CD4-positive, alpha-beta T cell treated with Interleukin-4 for 1 hour (primary cell): ENCODE measurements at regions not wholly inside any gene's neighbourhood (a gene's known extent, or its start where the extent isn't known, plus 50 kb on each side); places are given as distances from the start of the nearest gene placed in this dataset.

Experiments
- DNase-seq, 2 donors: peaks; one replicate each; pipeline ENCODE4 v3.0.0-alpha.2; 2020 to 2022

DNA sequence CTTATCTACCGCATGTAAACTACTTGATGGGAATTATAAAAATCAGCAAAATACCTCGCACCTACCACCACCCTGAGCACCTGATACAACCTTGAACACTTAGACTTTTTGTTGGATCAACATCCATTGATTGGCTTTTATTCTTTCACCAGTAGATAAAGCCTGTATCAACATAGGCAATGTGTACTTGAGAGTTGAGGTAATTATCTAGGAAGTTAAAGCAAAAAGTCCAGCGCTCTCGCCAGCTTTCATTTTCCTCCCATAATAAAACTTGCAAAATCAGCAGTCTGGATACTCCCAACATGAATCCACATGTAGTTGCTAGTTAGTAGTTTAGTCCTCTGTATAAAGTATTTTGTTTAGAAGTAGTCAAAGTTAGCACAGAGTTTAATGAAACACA, 132.0 kb upstream of the PRDM1 start:
- DNase-seq = no peak

DNA sequence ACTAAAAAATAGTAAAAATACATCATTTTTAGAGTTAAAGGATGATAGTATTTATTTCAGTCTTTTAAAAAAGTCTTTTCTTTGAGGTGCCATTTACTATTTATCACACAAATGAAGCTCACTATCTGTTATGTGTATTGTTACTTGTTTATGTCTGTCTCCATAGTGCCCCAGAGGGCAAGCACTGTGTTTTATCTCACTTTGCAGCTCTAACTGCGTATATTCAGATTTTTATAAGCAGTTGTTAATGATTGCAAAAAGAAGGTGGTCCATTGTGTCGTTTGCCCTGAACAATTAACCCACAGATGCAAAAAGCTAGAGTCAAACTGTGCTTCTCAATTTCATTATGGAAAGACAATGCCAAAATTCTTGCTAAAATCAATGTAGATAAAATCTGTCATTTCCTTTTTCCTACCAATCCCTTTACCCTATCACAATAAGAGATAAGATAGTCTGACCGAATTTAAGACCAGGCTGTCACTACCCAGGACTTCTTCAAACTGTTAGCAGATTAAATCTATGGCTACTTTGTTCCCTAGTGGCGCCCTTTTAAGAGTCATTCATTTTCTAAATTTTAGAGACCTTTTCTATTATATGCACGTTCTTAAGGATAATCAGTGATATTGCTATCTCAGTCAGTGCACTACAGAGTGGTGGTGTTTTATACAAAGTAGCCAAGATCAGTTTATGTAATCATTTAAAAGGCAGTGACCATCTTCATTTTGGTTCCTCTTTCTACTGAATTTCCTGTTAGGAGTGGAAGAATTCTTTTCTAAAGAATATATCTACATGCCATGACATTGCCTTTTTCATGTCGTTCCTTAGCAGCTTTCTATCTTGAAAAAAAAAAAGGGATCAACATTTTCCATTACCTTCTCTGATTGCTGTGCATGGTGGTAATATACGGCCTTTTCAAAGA, 133.1 kb upstream of the PRDM1 start:
- no peak for DNase-seq

DNA sequence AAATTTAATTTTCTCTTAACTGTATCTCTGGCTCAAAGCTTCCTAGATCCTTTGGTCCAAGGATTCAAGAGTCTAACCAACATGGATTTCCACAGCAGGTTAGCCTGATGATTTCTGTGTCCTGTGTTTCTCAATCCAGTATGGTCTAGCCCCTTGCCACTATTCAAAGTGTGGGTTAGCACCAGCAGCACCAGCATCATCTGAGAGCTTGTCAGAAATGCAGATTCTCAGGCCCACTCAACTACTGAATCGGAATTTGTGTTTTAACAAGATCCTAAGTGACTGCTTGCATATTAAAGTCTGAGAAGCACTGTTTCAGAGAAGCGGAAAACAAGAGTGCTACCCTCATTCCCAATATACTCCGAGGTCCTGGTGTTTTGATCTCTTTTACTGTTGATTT, 133.8 kb upstream of the PRDM1 start:
- no peak for DNase-seq

DNA sequence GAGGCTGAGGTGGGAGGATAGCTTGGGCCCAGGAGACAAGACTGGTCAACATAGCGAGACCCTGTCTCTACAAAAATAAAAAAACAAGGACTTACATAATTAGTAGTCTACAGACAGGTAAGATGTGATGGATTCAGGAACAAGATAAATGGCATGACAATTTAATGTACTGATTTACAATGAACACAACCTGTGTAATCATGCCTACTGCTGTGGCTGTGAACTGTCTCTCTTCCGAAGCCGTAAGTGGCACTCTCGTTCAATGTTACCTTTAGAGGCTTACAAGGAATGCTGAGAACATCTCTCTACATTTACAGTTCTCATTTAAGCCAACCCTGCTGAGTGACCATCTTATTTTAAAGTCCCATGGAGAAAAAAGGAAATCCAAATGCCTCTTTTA, 134.8 kb upstream of the PRDM1 start:
- DNase-seq = no peak

DNA sequence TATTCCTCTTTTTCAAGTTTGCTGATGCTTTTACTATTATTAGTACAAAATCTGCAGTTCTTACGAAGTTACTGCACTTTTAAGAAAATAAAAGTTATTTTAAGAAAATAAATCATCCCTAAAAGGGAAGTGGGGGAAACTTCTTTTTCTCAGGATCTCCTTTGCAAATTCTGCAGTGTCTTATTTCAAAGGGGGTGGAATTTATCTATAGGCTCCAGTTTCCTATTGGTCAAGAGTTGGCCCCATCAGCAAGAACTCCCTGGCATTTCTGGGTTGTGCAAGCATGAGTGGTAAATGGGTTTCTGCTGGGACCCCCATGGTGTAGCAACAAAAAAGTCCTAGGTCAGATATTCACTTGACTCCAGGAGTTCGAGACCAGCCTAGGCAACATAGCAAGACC, 136.3 kb upstream of the PRDM1 start:
- no peak for DNase-seq

DNA sequence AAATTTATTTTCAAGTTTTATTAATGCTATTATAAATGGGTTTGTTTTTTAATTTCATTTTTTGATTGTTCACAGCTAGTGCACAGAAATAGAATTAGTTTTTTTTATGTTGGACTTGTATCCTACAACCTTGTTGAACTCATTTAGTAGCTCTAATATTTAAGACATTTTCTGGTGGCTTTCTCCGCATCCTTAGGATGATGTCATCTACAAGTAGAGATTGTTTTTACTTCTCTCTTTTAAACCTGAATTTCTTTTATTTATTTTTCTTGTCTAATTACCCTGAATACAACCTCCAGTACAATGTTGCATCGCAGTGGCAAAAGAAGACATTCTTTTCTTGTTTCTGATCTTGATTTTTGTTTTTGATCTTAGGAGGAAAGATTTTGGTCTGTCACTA, 142.6 kb upstream of the PRDM1 start:
- no peak for DNase-seq

DNA sequence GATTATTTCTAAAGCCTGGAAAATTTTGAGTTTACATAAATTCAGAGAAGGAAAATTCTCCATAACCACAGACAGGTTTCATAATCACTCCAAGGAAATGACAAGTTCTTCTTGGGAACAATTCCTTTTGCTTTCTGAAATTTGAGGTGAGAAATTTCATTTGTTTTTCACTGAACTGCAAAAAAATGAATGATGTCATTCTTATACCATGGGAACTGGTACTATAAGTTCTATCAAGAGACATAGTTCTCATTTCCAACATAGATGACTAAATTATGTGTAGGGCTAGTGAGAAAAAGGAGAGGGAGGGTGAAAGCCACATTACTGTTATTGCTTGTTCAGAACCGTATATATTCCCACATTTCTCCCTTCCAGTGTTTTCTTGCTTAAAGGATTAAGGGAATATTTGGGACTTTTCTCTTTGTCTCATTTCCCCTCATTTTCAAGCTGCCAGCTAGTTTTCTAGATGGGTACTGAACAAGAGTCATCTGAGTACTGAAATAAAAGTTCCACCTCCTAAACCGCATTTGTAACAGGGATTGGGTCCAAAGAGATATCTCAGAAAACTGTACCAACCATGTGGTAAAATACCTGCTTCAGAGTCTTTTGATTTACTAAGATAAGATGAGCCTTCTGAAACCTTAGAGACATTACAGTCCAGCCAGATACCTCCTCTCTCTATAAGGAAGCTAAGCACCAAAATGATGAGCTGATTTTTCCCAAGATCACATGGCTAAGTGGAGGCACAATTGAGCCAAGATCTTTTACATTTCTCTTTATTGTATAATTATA, 144.3 kb upstream of the PRDM1 start:
- no peak for DNase-seq

DNA sequence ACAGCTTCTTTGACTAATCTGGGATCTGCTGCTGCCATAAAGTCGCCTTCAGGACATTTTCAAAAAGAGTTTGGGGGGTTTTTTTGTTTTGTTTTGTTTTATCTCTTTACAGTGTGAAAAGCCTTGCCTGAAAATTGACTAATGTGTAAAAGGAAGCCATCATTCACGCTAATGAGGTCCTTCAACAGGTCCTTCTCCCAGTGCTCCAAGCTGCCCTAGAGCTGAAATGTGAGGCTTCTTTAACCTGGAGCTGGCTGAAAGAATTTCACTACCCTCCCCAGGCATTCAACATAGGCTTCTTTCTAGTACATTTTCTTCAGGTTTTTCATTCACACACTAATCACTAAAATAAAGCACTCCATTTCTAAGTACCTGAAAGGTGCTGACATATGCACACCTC, 145.1 kb upstream of the PRDM1 start:
- no peak for DNase-seq

DNA sequence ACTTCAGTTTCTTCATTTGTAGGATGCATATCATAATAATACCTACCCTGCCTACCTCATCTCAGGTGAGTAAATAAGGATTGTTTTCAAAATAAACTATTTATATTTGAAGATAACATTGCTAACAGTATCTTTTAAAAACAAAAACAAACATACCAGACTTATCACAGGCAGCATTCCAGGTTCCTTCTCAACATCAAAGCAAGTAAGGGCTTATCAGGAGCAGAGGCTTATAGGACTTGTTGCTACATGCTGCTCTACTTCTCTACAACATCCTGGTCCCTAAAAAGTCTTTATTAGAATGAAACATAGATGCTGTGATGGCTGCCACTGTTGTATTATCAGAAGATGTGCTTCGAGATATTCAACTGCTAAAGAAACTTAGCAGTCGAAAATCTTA, 149.2 kb upstream of the PRDM1 start:
- no peak for DNase-seq

DNA sequence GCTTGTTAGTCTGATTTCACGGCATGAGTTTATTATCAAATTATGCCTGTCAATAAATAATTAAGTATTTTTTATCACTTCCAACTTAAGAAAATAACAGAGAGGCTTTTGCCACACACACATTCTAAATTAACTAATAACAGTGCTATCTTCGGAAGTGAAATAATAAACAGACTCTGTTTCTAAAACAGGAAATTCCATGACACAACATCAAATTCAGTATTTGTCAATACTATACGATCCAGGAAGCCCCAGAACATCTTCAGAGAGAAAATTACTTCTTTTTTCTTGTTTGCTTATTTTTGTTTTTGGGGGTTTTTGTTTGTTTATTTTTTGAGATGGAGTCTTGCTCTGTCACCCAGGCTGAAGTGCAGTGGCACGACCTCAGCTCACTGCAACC, 150.7 kb upstream of the PRDM1 start:
- DNase-seq = no peak

DNA sequence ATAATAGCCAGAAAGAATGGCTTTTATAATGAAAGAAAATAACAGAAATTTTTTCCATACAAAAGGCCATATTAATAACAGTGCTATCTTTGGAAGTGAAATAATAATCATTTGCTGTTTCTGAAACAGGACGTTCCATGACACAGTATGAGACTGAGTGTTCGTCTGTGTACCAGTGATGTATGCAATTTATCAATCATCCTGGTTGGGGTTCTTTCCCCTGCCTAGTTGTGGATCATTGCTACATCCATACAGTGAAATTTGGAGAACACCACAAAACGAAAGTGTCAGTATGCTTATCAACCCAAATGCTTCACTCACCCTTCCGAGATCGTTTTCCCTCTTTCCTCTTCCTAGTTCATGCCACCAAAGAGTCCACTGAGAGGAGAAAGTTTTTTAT, 151.4 kb upstream of the PRDM1 start:
- DNase-seq = no peak

DNA sequence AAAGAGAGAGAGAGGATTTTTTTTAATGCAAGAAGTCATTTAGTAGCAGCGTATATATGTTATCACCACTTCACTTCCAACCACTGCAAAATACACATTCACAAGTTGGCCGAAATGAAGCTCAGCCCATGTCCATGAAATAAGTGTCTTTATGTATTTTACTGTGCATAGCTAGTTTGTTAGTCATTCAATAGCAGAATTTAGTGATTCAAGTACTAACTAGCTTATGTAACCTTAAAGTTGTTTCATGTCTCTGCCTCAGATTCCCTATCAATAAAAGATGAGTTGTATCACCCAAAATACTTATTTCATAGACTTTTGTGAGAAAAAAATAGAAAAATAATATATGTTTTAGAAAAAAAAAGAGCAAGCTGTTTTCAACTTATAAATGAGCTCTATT, 153.7 kb upstream of the PRDM1 start:
- DNase-seq = no peak

DNA sequence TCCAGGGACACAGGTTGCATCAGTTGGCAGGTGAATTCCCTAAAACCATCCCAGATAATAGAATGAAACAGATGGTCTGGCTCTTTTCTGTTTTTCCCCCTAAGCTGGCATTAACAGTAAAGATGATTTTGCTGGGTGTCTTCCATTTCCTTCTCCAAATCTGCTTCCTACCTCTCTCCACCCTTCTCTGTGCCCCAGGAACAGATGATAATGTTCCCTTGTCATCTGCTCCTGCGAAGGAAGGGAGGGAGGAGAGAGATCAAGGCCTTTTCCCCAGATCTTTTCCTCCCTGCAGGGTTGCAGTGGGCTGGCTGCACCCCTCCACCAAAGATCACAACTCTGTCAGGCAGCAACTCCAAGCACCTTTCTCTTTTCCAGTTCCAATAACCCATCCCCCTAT, 156.5 kb upstream of the PRDM1 start:
- no peak for DNase-seq

DNA sequence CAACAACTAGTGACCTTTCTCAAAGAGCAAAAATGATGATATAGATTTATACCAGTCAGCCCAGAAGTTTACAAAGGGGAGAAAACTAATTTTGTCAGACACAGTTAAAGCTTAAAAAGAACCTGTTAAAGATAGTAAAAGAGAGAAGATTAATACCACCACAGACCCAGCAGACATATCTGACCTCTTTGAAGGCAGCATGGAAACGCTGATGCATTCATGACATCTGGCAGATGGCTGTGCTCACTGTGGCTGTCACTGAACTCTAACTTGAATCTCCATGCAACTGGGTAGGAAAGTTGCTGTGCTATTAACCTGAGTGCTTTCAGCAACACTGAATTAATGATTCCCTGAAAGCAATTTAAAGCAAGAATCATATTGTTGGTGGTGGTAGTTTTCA, 159.8 kb upstream of the PRDM1 start:
- DNase-seq = no peak

DNA sequence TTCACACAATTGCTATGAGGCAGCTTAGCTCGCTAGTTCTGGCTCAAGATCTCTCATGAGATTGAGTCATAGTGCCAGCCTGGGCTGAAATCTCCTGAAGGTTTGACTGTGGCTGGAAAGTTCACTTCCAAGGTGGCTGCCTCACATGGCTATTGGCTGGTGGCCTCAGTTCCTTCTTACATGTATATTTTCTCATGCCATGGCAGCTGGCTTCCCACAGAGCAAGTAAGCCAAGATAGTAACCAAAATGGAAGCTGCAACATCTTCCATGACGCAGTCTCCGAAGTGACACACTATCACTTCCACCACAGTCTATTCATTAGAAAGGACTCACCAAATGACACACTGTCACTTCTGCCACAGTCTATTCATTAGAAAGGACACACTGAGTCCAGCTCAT, 160.4 kb upstream of the PRDM1 start:
- DNase-seq = no peak

DNA sequence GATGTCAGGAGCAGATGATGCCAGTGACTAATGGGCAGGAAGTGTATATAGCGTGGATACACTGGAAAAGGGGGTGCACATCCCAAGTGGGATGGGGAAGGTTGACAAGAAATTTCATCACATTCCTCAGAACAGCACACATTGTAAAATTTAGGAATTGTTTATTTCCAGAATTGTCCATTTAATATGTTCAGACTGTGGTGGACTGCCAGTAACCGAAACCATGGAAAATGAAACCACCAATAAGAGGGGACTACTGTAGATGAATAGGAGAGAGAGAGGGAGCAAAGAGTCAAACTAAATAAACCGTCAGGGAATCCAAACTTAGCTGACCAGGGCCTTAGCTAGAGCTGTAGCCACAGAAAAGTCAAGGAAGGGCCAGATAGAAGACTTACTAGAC, 164.4 kb upstream of the PRDM1 start:
- DNase-seq = no peak

DNA sequence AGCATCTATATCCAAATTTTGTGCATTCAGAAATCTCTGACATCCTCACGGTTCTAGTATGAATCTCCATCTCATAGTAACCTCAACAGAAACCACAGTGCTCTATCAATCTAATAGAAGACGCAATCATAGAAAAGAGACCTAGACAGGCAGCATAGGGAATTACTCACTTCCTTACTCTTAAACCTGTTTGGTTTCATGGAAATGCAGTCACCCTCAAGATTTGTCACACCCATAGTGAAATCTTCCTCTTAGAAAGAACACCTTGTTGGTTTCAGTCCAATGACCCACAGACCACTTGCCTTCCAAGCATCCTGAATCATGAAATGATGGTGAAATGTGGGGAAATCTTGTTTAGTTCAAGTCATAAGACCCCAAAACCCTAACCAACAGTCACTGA, 166.1 kb upstream of the PRDM1 start:
- DNase-seq = no peak

DNA sequence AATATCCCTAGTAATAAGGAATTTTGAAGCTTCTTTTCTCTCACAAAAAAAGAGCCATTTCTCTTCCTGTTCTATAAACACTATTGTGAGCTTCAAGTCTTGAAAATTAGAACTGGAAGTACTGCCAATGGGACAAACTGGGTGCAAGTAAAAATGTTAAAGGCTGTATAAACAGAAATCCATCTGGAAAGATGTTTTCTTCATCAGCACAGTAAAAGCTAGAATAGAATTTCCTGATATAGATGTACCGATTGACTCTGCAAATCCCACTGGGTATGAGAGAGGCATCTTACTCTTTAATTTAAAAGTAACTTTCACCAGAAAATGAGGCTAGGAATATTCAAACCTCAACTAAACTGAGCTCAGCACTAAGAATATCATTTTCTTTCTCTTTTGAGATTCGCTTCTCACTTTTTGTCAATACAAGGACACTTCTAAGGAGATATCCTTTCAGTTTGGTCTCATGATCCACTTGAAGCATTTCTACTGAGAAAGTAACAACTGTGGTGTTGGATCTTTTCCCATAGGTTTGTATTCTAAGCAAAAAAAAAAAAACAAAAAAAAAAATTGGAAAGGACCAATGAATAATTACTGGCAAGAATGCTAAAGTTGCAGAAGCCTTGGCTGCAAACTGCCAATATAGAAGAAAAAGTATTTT, 169.0 kb upstream of the PRDM1 start:
- no peak for DNase-seq

DNA sequence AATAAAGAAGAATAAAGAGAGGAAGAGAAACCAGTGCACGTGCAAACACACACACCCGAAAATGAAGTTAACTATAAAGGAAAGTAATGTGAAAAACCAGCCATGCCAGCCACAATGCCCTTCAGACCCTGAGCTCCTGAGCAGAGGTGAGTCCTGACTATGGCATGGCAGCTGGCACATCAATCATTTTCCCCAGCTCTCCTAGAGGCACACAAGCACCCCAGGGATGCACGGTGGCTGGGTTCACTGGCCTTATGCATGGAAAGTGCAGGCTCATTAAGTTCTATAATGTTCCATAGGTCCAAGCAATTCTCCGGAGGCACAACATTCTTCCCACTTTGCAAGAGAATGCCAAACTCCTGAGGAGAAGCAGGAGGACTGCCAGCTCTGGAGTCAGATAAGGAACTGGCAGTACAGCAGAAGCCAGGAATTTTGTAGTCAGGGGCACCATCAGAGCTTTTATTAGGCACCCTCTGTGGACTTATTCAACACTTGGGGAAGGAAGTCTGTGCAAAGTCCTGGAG, 175.0 kb upstream of the PRDM1 start:
- no peak for DNase-seq

DNA sequence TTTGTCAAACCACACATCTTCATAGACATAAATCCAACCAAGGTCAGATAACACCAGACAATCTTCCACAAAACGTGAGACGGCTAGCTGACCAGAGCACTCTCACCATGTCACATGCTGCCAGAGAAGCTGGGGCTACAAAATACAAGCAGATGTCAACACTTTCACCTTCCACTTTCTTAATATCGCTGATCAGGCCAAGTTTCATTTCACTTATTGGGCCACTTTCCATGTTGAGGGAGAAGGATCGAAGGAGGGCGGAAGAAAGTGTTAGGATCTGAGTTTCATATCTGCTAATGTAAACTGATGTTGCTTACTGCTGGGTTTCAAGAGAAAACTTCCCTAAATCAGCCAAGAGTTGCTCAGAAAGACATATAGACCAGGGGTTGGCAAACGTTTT, 177.0 kb upstream of the PRDM1 start:
- no peak for DNase-seq

DNA sequence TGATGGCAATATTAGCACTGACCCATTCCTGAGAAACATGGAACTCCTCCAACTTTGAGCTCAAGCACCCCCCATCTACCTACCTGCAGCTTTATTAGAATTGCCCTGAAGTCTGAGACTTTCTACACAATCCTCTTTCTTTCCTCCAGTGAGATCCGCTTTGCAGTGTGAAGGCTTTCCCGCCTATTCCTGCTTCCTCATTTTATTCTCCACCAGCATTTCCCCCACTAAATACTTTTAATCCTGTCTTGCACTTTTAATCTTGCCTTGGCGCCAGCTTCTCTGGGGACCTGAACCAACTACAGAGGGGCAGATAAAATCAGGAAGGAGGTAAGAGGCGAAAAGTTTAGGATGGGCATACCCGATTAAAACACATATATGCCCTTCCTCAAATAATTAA, 178.1 kb upstream of the PRDM1 start:
- no peak for DNase-seq

DNA sequence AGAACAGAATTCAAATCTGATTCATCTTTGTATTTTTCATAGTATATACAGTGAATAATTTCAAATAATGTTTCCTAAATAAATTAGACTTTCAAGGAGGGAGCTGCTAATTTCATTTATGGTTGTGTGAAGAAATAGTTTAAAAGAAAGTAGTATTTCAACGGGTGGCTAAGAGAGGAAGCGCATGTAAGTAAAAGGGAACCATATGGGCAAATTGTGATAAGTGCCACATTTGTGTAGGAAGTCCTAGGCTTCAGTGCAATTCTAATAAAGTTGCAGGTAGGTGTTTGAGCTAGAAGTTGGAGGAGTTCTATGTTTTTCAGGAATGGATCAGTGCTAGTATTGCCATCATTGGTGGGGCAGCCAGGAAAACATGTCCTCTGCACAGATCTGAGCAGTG, 178.8 kb upstream of the PRDM1 start:
- DNase-seq = no peak

DNA sequence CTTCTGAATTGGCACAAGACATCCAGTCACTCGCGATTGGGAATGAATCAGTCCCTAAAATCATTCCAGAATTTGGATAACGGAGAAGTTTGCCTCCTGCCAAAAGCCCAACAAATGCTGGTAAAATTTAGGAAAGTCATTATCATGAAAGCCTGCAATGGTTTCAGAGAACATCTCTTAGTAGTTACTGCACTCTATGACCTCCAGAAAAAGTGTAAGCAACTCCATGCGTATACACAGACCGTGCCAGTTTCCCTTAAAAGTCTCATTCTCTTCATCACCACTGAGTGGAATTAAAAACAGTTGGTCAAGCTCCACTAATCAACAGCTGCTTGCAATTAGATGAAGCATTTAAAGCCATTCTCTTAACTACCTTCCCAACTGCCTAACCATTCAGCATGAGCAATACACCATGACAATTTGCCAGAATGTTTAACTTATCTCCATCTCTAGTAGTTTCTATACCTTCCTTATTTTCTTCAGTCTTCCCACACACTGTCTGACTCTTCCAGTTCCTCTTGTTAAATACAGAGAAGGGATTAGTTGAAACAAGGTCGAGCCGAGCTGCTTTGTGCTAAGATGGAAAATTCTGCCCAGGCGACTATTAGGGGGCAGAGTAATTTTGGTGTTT, 183.6 kb upstream of the PRDM1 start:
- no peak for DNase-seq
